ENCODE measurements at regions not wholly inside any gene's neighbourhood (a gene's known extent, or its start where the extent isn't known, plus 50 kb on each side); places are given as distances from the start of the nearest gene placed in this dataset.

DNA sequence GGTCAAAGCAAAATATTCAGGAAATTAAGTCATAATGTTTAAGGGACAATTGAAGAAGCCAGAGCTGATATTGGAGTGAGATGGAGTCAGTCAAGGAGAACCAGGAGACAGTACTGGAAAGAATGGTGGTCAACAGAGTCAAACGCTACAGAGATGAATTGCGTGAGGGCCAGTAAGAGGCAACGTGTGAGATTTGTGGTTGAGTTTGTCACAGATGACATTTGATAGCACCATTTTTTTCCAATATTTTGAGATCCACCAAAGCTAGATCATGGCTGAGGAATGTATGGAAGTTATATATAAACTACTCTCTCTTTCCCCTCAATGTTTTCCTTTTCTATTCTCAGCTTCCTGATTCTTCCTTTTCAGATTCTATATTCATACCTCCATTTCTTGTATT, 375.1 kb upstream of the ROBO2 start:
- TF ChIP-seq, protein P1, sequence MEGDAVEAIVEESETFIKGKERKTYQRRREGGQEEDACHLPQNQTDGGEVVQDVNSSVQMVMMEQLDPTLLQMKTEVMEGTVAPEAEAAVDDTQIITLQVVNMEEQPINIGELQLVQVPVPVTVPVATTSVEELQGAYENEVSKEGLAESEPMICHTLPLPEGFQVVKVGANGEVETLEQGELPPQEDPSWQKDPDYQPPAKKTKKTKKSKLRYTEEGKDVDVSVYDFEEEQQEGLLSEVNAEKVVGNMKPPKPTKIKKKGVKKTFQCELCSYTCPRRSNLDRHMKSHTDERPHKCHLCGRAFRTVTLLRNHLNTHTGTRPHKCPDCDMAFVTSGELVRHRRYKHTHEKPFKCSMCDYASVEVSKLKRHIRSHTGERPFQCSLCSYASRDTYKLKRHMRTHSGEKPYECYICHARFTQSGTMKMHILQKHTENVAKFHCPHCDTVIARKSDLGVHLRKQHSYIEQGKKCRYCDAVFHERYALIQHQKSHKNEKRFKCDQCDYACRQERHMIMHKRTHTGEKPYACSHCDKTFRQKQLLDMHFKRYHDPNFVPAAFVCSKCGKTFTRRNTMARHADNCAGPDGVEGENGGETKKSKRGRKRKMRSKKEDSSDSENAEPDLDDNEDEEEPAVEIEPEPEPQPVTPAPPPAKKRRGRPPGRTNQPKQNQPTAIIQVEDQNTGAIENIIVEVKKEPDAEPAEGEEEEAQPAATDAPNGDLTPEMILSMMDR (IDR thresholded peaks at IDR 0.05) = no peak

DNA sequence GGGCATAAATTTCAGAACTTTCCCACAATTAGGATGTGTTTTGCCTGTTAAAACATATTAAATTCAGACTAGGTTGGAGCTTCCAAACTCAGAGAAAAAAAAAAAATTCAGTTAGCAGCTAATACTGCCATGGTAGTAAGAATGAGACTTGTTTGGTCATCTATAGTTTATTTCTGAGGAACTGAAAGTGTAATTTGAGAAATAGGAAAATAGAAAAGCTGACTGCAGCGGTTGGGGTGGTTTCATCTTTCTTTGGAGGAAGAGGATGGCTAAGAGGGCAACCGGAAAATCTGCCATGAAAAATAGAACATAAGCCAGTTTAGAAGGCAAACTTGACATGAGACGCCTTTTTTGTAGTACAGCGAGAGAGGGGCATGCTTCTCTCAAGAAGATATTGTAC, 371.2 kb upstream of the ROBO2 start:
- TF ChIP-seq, protein P1 (IDR thresholded peaks at IDR 0.05) = no peak

GRCh38 chr3:76669322-76669721, 370.6 kb upstream of the ROBO2 start:
- TF ChIP-seq, protein P1 (IDR thresholded peaks at IDR 0.05) = no peak

DNA sequence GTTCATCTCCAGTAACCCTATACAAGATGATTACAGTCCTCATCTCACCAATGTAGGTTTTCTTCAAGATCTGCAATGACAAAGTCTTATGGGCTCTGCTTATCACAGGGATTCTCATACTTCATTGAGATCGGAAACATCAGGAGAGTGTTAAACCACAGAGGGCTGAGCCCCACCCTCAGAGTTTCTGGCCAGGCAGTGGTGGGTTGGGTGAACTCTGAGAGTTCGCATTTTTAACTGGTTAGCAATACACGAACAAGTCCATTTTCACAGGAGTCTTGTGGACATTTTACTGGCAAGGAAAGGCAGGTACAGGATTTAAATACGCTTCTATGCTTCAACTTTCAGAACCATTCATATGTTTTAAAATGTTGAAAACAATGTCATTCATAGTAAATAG, 366.7 kb upstream of the ROBO2 start:
- TF ChIP-seq, protein P1 (IDR thresholded peaks at IDR 0.05) = no peak

DNA sequence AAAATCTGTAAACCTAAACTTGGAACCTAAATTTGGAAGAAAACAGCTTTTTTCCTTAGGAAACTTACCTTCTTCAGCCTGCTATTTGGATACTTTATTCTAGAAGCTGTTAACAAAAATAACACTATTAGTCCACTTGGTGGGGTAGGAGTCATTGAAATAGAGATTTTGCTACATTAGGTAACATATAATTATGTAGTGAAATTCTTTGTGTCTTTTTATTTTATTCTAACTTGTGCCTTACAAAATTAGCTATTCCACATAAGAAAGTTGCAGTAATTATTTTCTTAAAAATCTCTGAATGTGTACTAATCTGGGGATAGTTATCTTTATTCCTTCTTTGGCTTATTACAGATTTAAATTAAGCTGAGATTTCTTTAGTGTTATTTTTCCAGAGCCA, 360.4 kb upstream of the ROBO2 start:
- TF ChIP-seq, protein P1 (IDR thresholded peaks at IDR 0.05) = peak; percentile 39

GRCh38 chr3:76683256-76683655, 356.6 kb upstream of the ROBO2 start:
- TF ChIP-seq, protein P1 (IDR thresholded peaks at IDR 0.05) = no peak

DNA sequence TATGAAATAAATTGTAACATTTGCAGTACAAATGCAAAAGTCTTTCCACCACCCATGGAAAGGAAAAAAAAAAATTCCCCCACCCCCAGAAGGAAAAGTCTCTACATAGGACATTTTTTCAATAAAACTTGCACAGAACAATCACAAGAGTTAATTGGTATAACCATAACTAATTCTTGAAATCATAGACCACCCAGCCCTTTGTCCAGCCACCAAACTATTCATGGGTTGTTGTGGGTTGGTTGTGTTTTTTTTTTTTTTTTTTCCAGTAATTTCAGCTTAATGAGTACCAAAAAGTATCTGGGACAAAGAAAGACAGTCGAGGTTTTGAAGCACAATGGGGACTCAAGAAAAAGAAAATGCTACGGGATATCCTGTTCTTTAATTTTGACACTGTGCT, 355.0 kb upstream of the ROBO2 start:
- TF ChIP-seq, protein P1 (IDR thresholded peaks at IDR 0.05) = no peak

- TF ChIP-seq, protein P1 (IDR thresholded peaks at IDR 0.05) = no peak
Measured at GRCh38 chr3:76685858-76686257, 354.0 kb upstream of the ROBO2 start.

Data from LNCAP (cell line).